GM13976 (cell line): ENCODE measurements at regions not wholly inside any gene's neighbourhood (a gene's known extent, or its start where the extent isn't known, plus 50 kb on each side); places are given as distances from the start of the nearest gene placed in this dataset.

ENCODE experiments used
- DNase-seq: peaks from one replicate; pipeline ENCODE4 v3.0.0; 2012; ENCODE audit warnings: low spot score
- in situ Hi-C: fragments of 300-500 bp; cut with MboI; formaldehyde crosslinking; loops from one replicate; pipeline ENCODE4 v1.12.0; 2022; ENCODE audit warnings: low sequenced_read_pairs, mixed read lengths, inconsistent platforms; ENCODE audit not compliant: unreplicated experiment
- TF ChIP-seq, protein P1 (sequence below): IDR thresholded peaks from 2 replicates; pipeline ENCODE4 v1.5.1; 2012; ENCODE audit warnings: borderline replicate concordance, mild to moderate bottlenecking; ENCODE audit not compliant: insufficient read depth; ENCODE audit errors: extremely low read depth, missing control alignments, control extremely low read depth

DNA sequence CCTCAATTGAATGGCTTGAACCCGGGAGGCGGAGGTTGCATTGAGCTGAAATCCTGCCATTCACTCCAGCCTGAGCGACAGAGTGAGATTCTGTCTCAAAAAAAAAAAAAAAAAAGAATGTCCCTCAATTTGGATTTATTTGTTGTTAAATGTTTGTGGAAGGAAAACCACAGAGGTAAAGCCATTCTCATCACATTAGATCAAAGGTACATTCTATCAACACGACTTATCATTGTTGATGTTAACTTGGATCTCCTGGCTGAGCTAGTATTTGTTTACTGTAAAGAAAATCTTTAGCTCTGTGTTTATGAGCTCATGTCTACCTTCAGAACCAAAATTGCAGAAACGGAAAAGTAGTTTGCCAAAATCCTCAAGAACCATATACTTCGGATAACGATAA is 91.4 kb upstream of the SALL4 start:
- in situ Hi-C loops: no loop called here
- DNase-seq: no peak
- TF ChIP-seq, protein P1, sequence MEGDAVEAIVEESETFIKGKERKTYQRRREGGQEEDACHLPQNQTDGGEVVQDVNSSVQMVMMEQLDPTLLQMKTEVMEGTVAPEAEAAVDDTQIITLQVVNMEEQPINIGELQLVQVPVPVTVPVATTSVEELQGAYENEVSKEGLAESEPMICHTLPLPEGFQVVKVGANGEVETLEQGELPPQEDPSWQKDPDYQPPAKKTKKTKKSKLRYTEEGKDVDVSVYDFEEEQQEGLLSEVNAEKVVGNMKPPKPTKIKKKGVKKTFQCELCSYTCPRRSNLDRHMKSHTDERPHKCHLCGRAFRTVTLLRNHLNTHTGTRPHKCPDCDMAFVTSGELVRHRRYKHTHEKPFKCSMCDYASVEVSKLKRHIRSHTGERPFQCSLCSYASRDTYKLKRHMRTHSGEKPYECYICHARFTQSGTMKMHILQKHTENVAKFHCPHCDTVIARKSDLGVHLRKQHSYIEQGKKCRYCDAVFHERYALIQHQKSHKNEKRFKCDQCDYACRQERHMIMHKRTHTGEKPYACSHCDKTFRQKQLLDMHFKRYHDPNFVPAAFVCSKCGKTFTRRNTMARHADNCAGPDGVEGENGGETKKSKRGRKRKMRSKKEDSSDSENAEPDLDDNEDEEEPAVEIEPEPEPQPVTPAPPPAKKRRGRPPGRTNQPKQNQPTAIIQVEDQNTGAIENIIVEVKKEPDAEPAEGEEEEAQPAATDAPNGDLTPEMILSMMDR: no peak

- in situ Hi-C loops: no loop called here
- TF ChIP-seq, protein P1: no peak
Measured at GRCh38 chr20:51890003-51890402, 87.7 kb upstream of the SALL4 start.

GRCh38 chr20:51889466-51889865 is 87.1 kb upstream of the SALL4 start:
- no peak for DNase-seq
- in situ Hi-C loops: no loop called here
- TF ChIP-seq, protein P1: no peak

More at GRCh38 chr20:51890003-51890402, 87.7 kb upstream of the SALL4 start:
- no peak for DNase-seq

DNA sequence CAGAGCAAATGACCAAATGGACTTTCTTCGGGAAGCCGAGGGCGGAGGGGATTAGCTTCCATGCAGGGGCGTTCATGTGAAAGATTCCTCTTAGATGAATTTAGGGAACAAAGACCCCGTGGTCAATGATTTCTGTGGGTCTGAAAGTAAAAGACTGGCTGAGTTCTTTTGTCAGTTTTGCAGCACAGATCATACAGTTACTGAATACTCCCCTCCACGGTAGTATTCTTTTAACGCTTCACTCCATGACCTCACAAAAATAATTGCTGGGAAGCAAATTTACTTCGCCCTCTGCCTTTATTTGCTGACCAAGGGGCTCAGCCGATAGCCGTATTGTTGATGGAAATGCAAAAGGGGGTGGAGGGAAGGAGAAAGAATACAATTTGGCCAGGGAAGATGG is 86.0 kb upstream of the SALL4 start:
- TF ChIP-seq, protein P1: no peak
- in situ Hi-C loops: no loop called here
- no peak for DNase-seq

DNA sequence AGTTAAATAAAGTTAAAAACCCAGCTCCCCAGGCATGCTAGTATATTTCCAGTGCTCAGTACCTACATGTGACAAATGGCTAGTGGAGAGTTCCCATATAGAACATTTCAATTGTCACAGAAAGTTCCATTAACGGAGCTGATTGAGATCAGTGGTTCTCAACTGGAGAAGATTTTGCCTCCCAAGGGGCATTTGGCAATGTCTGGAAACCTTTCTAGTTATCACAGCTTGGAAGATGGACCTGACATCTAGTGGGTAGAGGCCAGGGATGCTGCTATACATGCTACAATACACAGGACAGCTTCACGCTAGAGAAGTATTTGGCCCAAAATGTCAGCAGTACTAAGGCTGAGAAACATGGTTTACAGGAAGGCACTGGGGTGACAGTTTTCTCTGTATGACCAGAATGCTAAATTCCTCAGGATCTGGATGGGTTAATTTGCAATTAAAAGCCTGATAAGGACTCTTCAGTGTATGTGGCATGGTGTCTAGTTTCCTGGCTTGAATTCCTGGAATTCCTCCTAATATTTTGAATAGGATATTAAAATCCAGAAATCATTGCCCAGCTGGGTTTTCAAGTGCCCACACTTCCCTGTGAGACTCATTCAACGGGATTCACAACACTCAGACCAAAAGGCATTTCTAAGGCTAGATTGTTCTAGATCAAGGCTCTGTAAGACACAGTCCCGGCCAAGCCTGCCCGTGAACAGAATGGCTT is 84.7 kb upstream of the SALL4 start:
- no peak for DNase-seq
- in situ Hi-C loops: no loop called here
- TF ChIP-seq, protein P1: no peak

- TF ChIP-seq, protein P1: no peak
- in situ Hi-C loops: no loop called here
- DNase-seq: no peak
Measured at GRCh38 chr20:51886341-51886740, 84.0 kb upstream of the SALL4 start.
